ENCODE measurements at regions not wholly inside any gene's neighbourhood (a gene's known extent, or its start where the extent isn't known, plus 50 kb on each side); places are given as distances from the start of the nearest gene placed in this dataset.
A peak's percentile ranks its signal among the peaks of the same experiment; 100 is the strongest.
"Not testable (repeated sequence)": the region's sequence is repeated elsewhere in the genome, so short reads cannot be mapped to it uniquely, and the experiment has no call there.

GRCh38 chr3:31188112-31188511, 293.7 kb upstream of the GADL1 start:
- DNase-seq: no peak

- no peak for DNase-seq
Measured at GRCh38 chr3:31189330-31189729, 294.9 kb upstream of the GADL1 start.

- no peak for DNase-seq
Measured at GRCh38 chr3:31189971-31190370, 295.5 kb upstream of the GADL1 start.

GRCh38 chr3:31191354-31191753, 296.9 kb upstream of the GADL1 start:
- no peak for DNase-seq

- DNase-seq: no peak
Measured at GRCh38 chr3:31193429-31193828, 299.0 kb upstream of the GADL1 start.

GRCh38 chr3:31193871-31194270, 299.4 kb upstream of the GADL1 start:
- peak; percentile 37 for DNase-seq

- DNase-seq: no peak
Measured at GRCh38 chr3:31196261-31196660, 301.8 kb upstream of the GADL1 start.

GRCh38 chr3:31196881-31197364, 302.5 kb upstream of the GADL1 start:
- DNase-seq: peak; percentile 78

- no peak for DNase-seq
Measured at GRCh38 chr3:31197941-31198340, 303.5 kb upstream of the GADL1 start.

GRCh38 chr3:31198890-31199289, 304.4 kb upstream of the GADL1 start:
- DNase-seq: no peak

- no peak for DNase-seq
Measured at GRCh38 chr3:31203960-31204795, 309.7 kb upstream of the GADL1 start.

GRCh38 chr3:31204796-31205056, 310.3 kb upstream of the GADL1 start:
- not testable (repeated sequence) for DNase-seq

GRCh38 chr3:31210068-31210645, 315.7 kb upstream of the GADL1 start:
- no peak for DNase-seq

- no peak for DNase-seq
Measured at GRCh38 chr3:31213869-31214486, 318.7 kb upstream of the STT3B start.

- DNase-seq: no peak
Measured at GRCh38 chr3:31218082-31218481, 314.6 kb upstream of the STT3B start.

- DNase-seq: peak; percentile 77
Measured at GRCh38 chr3:31219131-31219843, 313.4 kb upstream of the STT3B start.

GRCh38 chr3:31220431-31220830, 312.3 kb upstream of the STT3B start:
- no peak for DNase-seq

GRCh38 chr3:31223278-31223677, 309.4 kb upstream of the STT3B start:
- no peak for DNase-seq

GRCh38 chr3:31224936-31225335, 307.8 kb upstream of the STT3B start:
- DNase-seq: no peak

- no peak for DNase-seq
Measured at GRCh38 chr3:31225923-31226322, 306.8 kb upstream of the STT3B start.

GRCh38 chr3:31226346-31226745, 306.4 kb upstream of the STT3B start:
- DNase-seq: no peak

GRCh38 chr3:31227131-31227562, 305.6 kb upstream of the STT3B start:
- DNase-seq: no peak

- DNase-seq: no peak
Measured at GRCh38 chr3:31230425-31231223, 302.1 kb upstream of the STT3B start.

All from fibroblast of skin of right biceps (primary cell).